ENCODE measurements at regions not wholly inside any gene's neighbourhood (a gene's known extent, or its start where the extent isn't known, plus 50 kb on each side); places are given as distances from the start of the nearest gene placed in this dataset.

GRCh38 chr3:18650731-18651130, 225.6 kb upstream of the SATB1 start:
- Histone ChIP-seq H3K79me2 (ENCODE audit: control insufficient read depth, insufficient read depth, low read length) (no peaks in the 10 kb centered on the region), H3K9ac (ENCODE audit: insufficient read depth in 1 of 2, low read depth in 2 of 2, low read length in 2 of 2) (no peak overlapping the region), H3K4me2 (ENCODE audit: insufficient read depth, low read length) (no peak overlapping the region), H3K27ac (ENCODE audit: extremely low read depth, low read depth, low read length) (no peak overlapping the region), H4K20me1 (replicated peaks; ENCODE audit: control insufficient read depth, insufficient read depth, low read length) (no peaks in the 10 kb centered on the region), H2AFZ (ENCODE audit: low read depth, low read length) (no peak overlapping the region), H3K4me1 (replicated peaks in 1 of 2; ENCODE audit: control insufficient read depth in 2 of 2, insufficient read depth in 2 of 2, low read length in 2 of 2) (no peaks in the 10 kb centered on the region), H3K27me3 (ENCODE audit: control insufficient read depth in 2 of 2, insufficient read depth in 2 of 2, low read length in 2 of 2) (no peaks in the 10 kb centered on the region), H3K4me3 (no peak overlapping the region), H3K36me3 (ENCODE audit: control insufficient read depth, insufficient read depth, low read length) (no peaks in the 10 kb centered on the region), H3K9me1 (ENCODE audit: control insufficient read depth, insufficient read depth, low read length) (no peaks in the 10 kb centered on the region), H3K9me3 (replicated peaks; ENCODE audit: control insufficient read depth, insufficient read depth, low read depth, low read length) (0 out of 2 replicates have a peak, but pooled peaks cover 1% of the 10 kb centered on the region)
- POLR2A ChIA-PET, result no interaction called here
- FAIRE-seq (no peak), DNase-seq (ENCODE audit: extremely low read depth in 1 of 4, low spot score in 3 of 4) (no peak), ATAC-seq (no peak)
- BruUV-seq (replicated peaks), result no TSS peak
- TF ChIP-seq KDM2B (CRISPR knock-in tag; IDR thresholded peaks at IDR 0.05) (no peak), MCM2 (IDR thresholded peaks at IDR 0.05; ENCODE audit: low read depth) (no peak), MEIS2 (IDR thresholded peaks at IDR 0.05; ENCODE audit: partially characterized antibody) (no peak), HINFP (tag; conservative IDR thresholded peaks at IDR 0.05; ENCODE audit: low read depth) (no peak), KLF10 (CRISPR knock-in tag; IDR thresholded peaks at IDR 0.05) (no peak), SIN3A (IDR thresholded peaks at IDR 0.05; ENCODE audit: borderline replicate concordance in 2 of 2, control insufficient read depth in 1 of 2, low read depth in 2 of 2, low read length in 2 of 2) (no peak), STAT5A (IDR thresholded peaks at IDR 0.05; ENCODE audit: borderline replicate concordance, low read length) (no peak), RBM17 (IDR thresholded peaks at IDR 0.05; ENCODE audit: borderline replicate concordance, low read depth, low read length) (no peak), ZNF408 (CRISPR knock-in tag; IDR thresholded peaks at IDR 0.05; ENCODE audit: low read depth) (no peak), EHMT2 (IDR thresholded peaks at IDR 0.05) (no peak), XRCC5 (IDR thresholded peaks at IDR 0.05; ENCODE audit: low read depth, low read length) (no peak), ETS1 (conservative IDR thresholded peaks at IDR 0.05; ENCODE audit: control insufficient read depth, low read depth, low read length) (no peak), HLTF (IDR thresholded peaks at IDR 0.05) (no peak), BDP1 (IDR thresholded peaks at IDR 0.05; ENCODE audit: insufficient read depth, insufficient read length) (no peak), ZNF830 (CRISPR knock-in tag; IDR thresholded peaks at IDR 0.05) (no peak), HNRNPUL1 (IDR thresholded peaks at IDR 0.05; ENCODE audit: low read length) (no peak), ILF3 (IDR thresholded peaks at IDR 0.05; ENCODE audit: borderline replicate concordance) (no peak), U2AF1 (optimal IDR thresholded peaks at IDR 0.05; ENCODE audit: low read depth, low read length) (no peak), POLR3A (IDR thresholded peaks at IDR 0.05; ENCODE audit: borderline replicate concordance, extremely low read depth, insufficient read depth, insufficient read length) (no peak), CBX2 (IDR thresholded peaks at IDR 0.05; ENCODE audit: insufficient read depth, low read length, poor library complexity, severe bottlenecking) (no peak)
- CTCF ChIA-PET (ENCODE audit: low intra/inter-chr PET ratio), result no interaction called here
- 3% methylated on average over 5 of the region's 5 CpGs for WGBS (ENCODE audit: insufficient coverage, low coverage, missing lambda C conversion rate)
- in situ Hi-C loops (cut with MboI) (no loop called here), intact Hi-C loops (cut with micrococcal nuclease) (no loop called here)

All from K562 (cell line).